ENCODE measurements at regions not wholly inside any gene's neighbourhood (a gene's known extent, or its start where the extent isn't known, plus 50 kb on each side); places are given as distances from the start of the nearest gene placed in this dataset.

- Histone ChIP-seq H3K27ac (ENCODE audit: control insufficient read depth, insufficient read depth) (no peak overlapping the region), H3K9ac (ENCODE audit: control insufficient read depth, insufficient read depth, low read length) (no peak overlapping the region), H3K4me1 (ENCODE audit: control insufficient read depth, insufficient read depth, low read length) (no peaks in the 10 kb centered on the region), H3K36me3 (ENCODE audit: control insufficient read depth in 2 of 2, insufficient read depth in 2 of 2, low read length in 1 of 2) (no peaks in the 10 kb centered on the region), H3K4me3 (no peak overlapping the region), H4K20me1 (ENCODE audit: control insufficient read depth, insufficient read depth) (no peaks in the 10 kb centered on the region), H3K27me3 (replicated peaks in 1 of 2; ENCODE audit: control insufficient read depth in 2 of 2, insufficient read depth in 2 of 2, low read length in 1 of 2) (no peaks in the 10 kb centered on the region; a peak in 1 of 4 replicates), H2AFZ (ENCODE audit: control insufficient read depth, low read depth, low read length) (no peak overlapping the region), H3K9me3 (replicated peaks; ENCODE audit: control insufficient read depth, insufficient read depth, low read length) (no peaks in the 10 kb centered on the region), H3K4me2 (ENCODE audit: control insufficient read depth, insufficient read depth) (no peak overlapping the region), H3K79me2 (ENCODE audit: control insufficient read depth, insufficient read depth, low read length) (no peaks in the 10 kb centered on the region)
- intact Hi-C loops (cut with micrococcal nuclease; ENCODE audit: unreplicated experiment) (no loop called here), in situ Hi-C loops (cut with MboI) (no loop called here)
- no TSS peak for BruUV-seq (replicated peaks)
- WGBS (ENCODE audit: insufficient coverage, insufficient replicate concordance, low lambda C conversion rate, missing lambda C conversion rate) = 5% methylated on average over 1 of the region's 1 CpG
- ATAC-seq = no peak
- FAIRE-seq = no peak
- no peak for DNase-seq (ENCODE audit: low read depth, low spot score)
- CTCF ChIA-PET = interaction anchor here (0.6 to 1.5 kb wide), 2 partner anchors 39 to 40 kb away, joined by 3 read pairs; no protein-coding TSS in a partner anchor
- POLR2A ChIA-PET = no interaction called here
- RAD21 ChIA-PET (ENCODE audit: unreplicated experiment) = no interaction called here
- SMC1A ChIA-PET (ENCODE audit: uncharacterized antibody, unreplicated experiment) = interaction anchor here (1.0 kb wide), 3 partner anchors 16 to 60 kb away, joined by 3 read pairs; no protein-coding TSS in a partner anchor
- TF ChIP-seq, protein P1, sequence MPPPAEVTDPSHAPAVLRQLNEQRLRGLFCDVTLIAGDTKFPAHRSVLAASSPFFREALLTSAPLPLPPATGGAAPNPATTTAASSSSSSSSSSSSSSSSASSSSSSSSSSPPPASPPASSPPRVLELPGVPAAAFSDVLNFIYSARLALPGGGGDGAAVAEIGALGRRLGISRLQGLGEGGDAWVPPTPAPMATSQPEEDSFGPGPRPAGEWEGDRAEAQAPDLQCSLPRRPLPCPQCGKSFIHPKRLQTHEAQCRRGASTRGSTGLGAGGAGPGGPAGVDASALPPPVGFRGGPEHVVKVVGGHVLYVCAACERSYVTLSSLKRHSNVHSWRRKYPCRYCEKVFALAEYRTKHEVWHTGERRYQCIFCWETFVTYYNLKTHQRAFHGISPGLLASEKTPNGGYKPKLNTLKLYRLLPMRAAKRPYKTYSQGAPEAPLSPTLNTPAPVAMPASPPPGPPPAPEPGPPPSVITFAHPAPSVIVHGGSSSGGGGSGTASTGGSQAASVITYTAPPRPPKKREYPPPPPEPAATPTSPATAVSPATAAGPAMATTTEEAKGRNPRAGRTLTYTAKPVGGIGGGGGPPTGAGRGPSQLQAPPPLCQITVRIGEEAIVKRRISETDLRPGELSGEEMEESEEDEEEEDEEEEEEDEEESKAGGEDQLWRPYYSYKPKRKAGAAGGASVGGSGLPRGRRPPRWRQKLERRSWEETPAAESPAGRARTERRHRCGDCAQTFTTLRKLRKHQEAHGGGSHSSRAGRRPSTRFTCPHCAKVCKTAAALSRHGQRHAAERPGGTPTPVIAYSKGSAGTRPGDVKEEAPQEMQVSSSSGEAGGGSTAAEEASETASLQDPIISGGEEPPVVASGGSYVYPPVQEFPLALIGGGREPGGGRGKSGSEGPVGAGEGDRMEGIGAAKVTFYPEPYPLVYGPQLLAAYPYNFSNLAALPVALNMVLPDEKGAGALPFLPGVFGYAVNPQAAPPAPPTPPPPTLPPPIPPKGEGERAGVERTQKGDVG (CRISPR knock-in tag; IDR thresholded peaks at IDR 0.05) = no peak
- TF ChIP-seq ZSCAN29 (IDR thresholded peaks at IDR 0.05) = no peak
- TF ChIP-seq YY1 (IDR thresholded peaks at IDR 0.05; ENCODE audit: low read depth, low read length) = no peak
- TF ChIP-seq PML (IDR thresholded peaks at IDR 0.05; ENCODE audit: low read length) = no peak
- no peak for TF ChIP-seq ZBTB33 (IDR thresholded peaks at IDR 0.05)
- no peak for TF ChIP-seq YBX1 (IDR thresholded peaks at IDR 0.05)
- no peak for TF ChIP-seq FOS (IDR thresholded peaks at IDR 0.05; ENCODE audit: borderline replicate concordance, extremely low read depth, insufficient read length)
- TF ChIP-seq, protein P2, sequence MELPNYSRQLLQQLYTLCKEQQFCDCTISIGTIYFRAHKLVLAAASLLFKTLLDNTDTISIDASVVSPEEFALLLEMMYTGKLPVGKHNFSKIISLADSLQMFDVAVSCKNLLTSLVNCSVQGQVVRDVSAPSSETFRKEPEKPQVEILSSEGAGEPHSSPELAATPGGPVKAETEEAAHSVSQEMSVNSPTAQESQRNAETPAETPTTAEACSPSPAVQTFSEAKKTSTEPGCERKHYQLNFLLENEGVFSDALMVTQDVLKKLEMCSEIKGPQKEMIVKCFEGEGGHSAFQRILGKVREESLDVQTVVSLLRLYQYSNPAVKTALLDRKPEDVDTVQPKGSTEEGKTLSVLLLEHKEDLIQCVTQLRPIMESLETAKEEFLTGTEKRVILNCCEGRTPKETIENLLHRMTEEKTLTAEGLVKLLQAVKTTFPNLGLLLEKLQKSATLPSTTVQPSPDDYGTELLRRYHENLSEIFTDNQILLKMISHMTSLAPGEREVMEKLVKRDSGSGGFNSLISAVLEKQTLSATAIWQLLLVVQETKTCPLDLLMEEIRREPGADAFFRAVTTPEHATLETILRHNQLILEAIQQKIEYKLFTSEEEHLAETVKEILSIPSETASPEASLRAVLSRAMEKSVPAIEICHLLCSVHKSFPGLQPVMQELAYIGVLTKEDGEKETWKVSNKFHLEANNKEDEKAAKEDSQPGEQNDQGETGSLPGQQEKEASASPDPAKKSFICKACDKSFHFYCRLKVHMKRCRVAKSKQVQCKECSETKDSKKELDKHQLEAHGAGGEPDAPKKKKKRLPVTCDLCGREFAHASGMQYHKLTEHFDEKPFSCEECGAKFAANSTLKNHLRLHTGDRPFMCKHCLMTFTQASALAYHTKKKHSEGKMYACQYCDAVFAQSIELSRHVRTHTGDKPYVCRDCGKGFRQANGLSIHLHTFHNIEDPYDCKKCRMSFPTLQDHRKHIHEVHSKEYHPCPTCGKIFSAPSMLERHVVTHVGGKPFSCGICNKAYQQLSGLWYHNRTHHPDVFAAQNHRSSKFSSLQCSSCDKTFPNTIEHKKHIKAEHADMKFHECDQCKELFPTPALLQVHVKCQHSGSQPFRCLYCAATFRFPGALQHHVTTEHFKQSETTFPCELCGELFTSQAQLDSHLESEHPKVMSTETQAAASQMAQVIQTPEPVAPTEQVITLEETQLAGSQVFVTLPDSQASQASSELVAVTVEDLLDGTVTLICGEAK (IDR thresholded peaks at IDR 0.05; ENCODE audit: borderline replicate concordance) = no peak
- TF ChIP-seq NR2C1 (IDR thresholded peaks at IDR 0.05) = no peak
- TF ChIP-seq CHD1 (IDR thresholded peaks at IDR 0.05; ENCODE audit: low read depth, low read length) = no peak
- TF ChIP-seq, protein P3, sequence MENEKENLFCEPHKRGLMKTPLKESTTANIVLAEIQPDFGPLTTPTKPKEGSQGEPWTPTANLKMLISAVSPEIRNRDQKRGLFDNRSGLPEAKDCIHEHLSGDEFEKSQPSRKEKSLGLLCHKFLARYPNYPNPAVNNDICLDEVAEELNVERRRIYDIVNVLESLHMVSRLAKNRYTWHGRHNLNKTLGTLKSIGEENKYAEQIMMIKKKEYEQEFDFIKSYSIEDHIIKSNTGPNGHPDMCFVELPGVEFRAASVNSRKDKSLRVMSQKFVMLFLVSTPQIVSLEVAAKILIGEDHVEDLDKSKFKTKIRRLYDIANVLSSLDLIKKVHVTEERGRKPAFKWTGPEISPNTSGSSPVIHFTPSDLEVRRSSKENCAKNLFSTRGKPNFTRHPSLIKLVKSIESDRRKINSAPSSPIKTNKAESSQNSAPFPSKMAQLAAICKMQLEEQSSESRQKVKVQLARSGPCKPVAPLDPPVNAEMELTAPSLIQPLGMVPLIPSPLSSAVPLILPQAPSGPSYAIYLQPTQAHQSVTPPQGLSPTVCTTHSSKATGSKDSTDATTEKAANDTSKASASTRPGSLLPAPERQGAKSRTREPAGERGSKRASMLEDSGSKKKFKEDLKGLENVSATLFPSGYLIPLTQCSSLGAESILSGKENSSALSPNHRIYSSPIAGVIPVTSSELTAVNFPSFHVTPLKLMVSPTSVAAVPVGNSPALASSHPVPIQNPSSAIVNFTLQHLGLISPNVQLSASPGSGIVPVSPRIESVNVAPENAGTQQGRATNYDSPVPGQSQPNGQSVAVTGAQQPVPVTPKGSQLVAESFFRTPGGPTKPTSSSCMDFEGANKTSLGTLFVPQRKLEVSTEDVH (IDR thresholded peaks at IDR 0.05; ENCODE audit: low read depth, partially characterized antibody) = no peak
- no peak for TF ChIP-seq POU2F2 (IDR thresholded peaks at IDR 0.05; ENCODE audit: borderline replicate concordance, low read depth, low read length)
- no peak for TF ChIP-seq ASH2L (IDR thresholded peaks at IDR 0.05; ENCODE audit: borderline replicate concordance, low read depth)
- no peak for TF ChIP-seq POLR2AphosphoS5 (IDR thresholded peaks at IDR 0.05; ENCODE audit: low read length)
Observed at GRCh38 chr4:81786766-81787165, 315.1 kb upstream of the RASGEF1B start.

All from GM12878 (cell line).